ENCODE measurements at regions not wholly inside any gene's neighbourhood (a gene's known extent, or its start where the extent isn't known, plus 50 kb on each side); places are given as distances from the start of the nearest gene placed in this dataset.

DNA sequence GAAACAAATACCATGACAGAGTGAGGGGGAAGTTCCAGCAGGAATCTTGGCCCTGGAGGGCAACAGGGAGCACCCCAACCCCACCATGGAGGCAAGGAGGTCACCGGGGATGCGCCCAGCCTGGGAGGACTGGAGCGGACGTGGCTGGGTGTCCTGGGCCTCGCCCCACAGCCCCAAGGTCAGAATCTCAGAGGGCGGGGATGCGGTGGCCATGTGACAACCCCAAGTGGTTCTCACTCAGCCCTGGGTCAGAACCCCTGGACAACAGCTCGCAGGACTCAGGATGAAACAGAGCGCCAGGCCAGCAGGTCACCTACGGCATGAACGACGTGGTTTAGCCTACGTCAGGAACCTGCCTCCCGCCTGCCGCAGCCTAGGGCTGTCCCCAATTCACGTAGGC lies 64.0 kb upstream of the ZNF354A start:
- TF ChIP-seq CTCF (IDR thresholded peaks at IDR 0.05) = no peak
- TF ChIP-seq, protein P1, sequence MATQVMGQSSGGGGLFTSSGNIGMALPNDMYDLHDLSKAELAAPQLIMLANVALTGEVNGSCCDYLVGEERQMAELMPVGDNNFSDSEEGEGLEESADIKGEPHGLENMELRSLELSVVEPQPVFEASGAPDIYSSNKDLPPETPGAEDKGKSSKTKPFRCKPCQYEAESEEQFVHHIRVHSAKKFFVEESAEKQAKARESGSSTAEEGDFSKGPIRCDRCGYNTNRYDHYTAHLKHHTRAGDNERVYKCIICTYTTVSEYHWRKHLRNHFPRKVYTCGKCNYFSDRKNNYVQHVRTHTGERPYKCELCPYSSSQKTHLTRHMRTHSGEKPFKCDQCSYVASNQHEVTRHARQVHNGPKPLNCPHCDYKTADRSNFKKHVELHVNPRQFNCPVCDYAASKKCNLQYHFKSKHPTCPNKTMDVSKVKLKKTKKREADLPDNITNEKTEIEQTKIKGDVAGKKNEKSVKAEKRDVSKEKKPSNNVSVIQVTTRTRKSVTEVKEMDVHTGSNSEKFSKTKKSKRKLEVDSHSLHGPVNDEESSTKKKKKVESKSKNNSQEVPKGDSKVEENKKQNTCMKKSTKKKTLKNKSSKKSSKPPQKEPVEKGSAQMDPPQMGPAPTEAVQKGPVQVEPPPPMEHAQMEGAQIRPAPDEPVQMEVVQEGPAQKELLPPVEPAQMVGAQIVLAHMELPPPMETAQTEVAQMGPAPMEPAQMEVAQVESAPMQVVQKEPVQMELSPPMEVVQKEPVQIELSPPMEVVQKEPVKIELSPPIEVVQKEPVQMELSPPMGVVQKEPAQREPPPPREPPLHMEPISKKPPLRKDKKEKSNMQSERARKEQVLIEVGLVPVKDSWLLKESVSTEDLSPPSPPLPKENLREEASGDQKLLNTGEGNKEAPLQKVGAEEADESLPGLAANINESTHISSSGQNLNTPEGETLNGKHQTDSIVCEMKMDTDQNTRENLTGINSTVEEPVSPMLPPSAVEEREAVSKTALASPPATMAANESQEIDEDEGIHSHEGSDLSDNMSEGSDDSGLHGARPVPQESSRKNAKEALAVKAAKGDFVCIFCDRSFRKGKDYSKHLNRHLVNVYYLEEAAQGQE (IDR thresholded peaks at IDR 0.05; ENCODE audit: insufficient read depth in 1 of 2, low read depth in 2 of 2, low read length in 1 of 2) = no peak
